ENCODE measurements at regions not wholly inside any gene's neighbourhood (a gene's known extent, or its start where the extent isn't known, plus 50 kb on each side); places are given as distances from the start of the nearest gene placed in this dataset.

GRCh38 chr2:128742467-128742866, 423.8 kb upstream of the HS6ST1 start:
- no peak for DNase-seq (ENCODE audit: low spot score)
- TF ChIP-seq POLR2AphosphoS5 (IDR thresholded peaks at IDR 0.05) (no peak), CTCF (IDR thresholded peaks at IDR 0.05) (no peak), POLR2A (IDR thresholded peaks at IDR 0.05) (no peak)
- H3K36me3 ChIP-seq = no peaks in the 10 kb centered on the region
- no peaks in the 10 kb centered on the region for H3K27me3 ChIP-seq (replicated peaks; ENCODE audit: insufficient read depth)
- H3K4me1 ChIP-seq (replicated peaks) = no peaks in the 10 kb centered on the region
- no peak overlapping the region for H3K4me3 ChIP-seq
- H3K9me3 ChIP-seq = no peaks in the 10 kb centered on the region
- no peak overlapping the region for H3K27ac ChIP-seq
- 58% methylated on average over 3 of the region's 3 CpGs for WGBS
- intact Hi-C loops (cut with DNase I) = no loop called here

GRCh38 chr2:128745946-128746345, 427.3 kb upstream of the HS6ST1 start:
- H3K27ac ChIP-seq = no peak overlapping the region
- no peaks in the 10 kb centered on the region for H3K27me3 ChIP-seq (replicated peaks; ENCODE audit: insufficient read depth)
- H3K36me3 ChIP-seq = no peaks in the 10 kb centered on the region
- no peak overlapping the region for H3K4me3 ChIP-seq
- TF ChIP-seq CTCF (IDR thresholded peaks at IDR 0.05) (no peak), POLR2AphosphoS5 (IDR thresholded peaks at IDR 0.05) (no peak), POLR2A (IDR thresholded peaks at IDR 0.05) (no peak)
- intact Hi-C loops (cut with DNase I) = no loop called here
- H3K4me1 ChIP-seq (replicated peaks) = no peaks in the 10 kb centered on the region
- DNase-seq (ENCODE audit: low spot score) = no peak
- no peaks in the 10 kb centered on the region for H3K9me3 ChIP-seq

GRCh38 chr2:128746356-128746755, 427.7 kb upstream of the HS6ST1 start:
- DNase-seq (ENCODE audit: low spot score) = no peak
- Histone ChIP-seq H3K27me3 (replicated peaks; ENCODE audit: insufficient read depth) (no peaks in the 10 kb centered on the region), H3K9me3 (no peaks in the 10 kb centered on the region), H3K4me3 (no peak overlapping the region), H3K27ac (no peak overlapping the region), H3K4me1 (replicated peaks) (no peaks in the 10 kb centered on the region), H3K36me3 (no peaks in the 10 kb centered on the region)
- no peak for TF ChIP-seq POLR2AphosphoS5 (IDR thresholded peaks at IDR 0.05)
- no peak for TF ChIP-seq POLR2A (IDR thresholded peaks at IDR 0.05)
- TF ChIP-seq CTCF (IDR thresholded peaks at IDR 0.05) = no peak
- WGBS = 40% methylated on average over 5 of the region's 5 CpGs
- intact Hi-C loops (cut with DNase I) = no loop called here

GRCh38 chr2:128748336-128748735, 429.7 kb upstream of the HS6ST1 start:
- WGBS = 82% methylated on average over 10 of the region's 10 CpGs
- no peak overlapping the region for H3K4me3 ChIP-seq
- H3K36me3 ChIP-seq = no peaks in the 10 kb centered on the region
- no peaks in the 10 kb centered on the region for H3K27me3 ChIP-seq (replicated peaks; ENCODE audit: insufficient read depth)
- TF ChIP-seq POLR2AphosphoS5 (IDR thresholded peaks at IDR 0.05) = no peak
- TF ChIP-seq POLR2A (IDR thresholded peaks at IDR 0.05) = no peak
- no peak for TF ChIP-seq CTCF (IDR thresholded peaks at IDR 0.05)
- H3K27ac ChIP-seq = no peak overlapping the region
- no peaks in the 10 kb centered on the region for H3K9me3 ChIP-seq
- no peaks in the 10 kb centered on the region for H3K4me1 ChIP-seq (replicated peaks)
- no peak for DNase-seq (ENCODE audit: low spot score)
- intact Hi-C loops (cut with DNase I) = no loop called here

GRCh38 chr2:128748835-128749605, 430.4 kb upstream of the HS6ST1 start:
- intact Hi-C loops (cut with DNase I) = no loop called here
- Histone ChIP-seq H3K36me3 (no peaks in the 10 kb centered on the region), H3K27me3 (replicated peaks; ENCODE audit: insufficient read depth) (no peaks in the 10 kb centered on the region), H3K9me3 (no peaks in the 10 kb centered on the region), H3K4me3 (no peak overlapping the region), H3K27ac (no peak overlapping the region), H3K4me1 (replicated peaks) (no peaks in the 10 kb centered on the region)
- 92% methylated on average over 9 of the region's 9 CpGs for WGBS
- no peak for TF ChIP-seq CTCF (IDR thresholded peaks at IDR 0.05)
- TF ChIP-seq POLR2AphosphoS5 (IDR thresholded peaks at IDR 0.05) = no peak
- no peak for TF ChIP-seq POLR2A (IDR thresholded peaks at IDR 0.05)
- no peak for DNase-seq (ENCODE audit: low spot score)

Data from prostate gland (tissue), 2 donors.